ENCODE measurements at regions not wholly inside any gene's neighbourhood (a gene's known extent, or its start where the extent isn't known, plus 50 kb on each side); places are given as distances from the start of the nearest gene placed in this dataset.

- no peak for DNase-seq (ENCODE audit: low spot score)
Observed at GRCh38 chr9:1683951-1684350, 331.2 kb upstream of the SMARCA2 start.

- no peak for DNase-seq (ENCODE audit: low spot score)
Observed at GRCh38 chr9:1698991-1699390, 316.2 kb upstream of the SMARCA2 start.

- no peak for DNase-seq (ENCODE audit: low spot score)
Observed at GRCh38 chr9:1701113-1701512, 314.0 kb upstream of the SMARCA2 start.

- DNase-seq (ENCODE audit: low spot score), result no peak
Observed at GRCh38 chr9:1702701-1703100, 312.4 kb upstream of the SMARCA2 start.

GRCh38 chr9:1707291-1707690 lies 307.9 kb upstream of the SMARCA2 start:
- DNase-seq (ENCODE audit: low spot score), result no peak

GRCh38 chr9:1708219-1708618 lies 306.9 kb upstream of the SMARCA2 start:
- no peak for DNase-seq (ENCODE audit: low spot score)

GRCh38 chr9:1709347-1709746 lies 305.8 kb upstream of the SMARCA2 start:
- peak; percentile 29 for DNase-seq (ENCODE audit: low spot score)

- no peak for DNase-seq (ENCODE audit: low spot score)
Observed at GRCh38 chr9:1712861-1713450, 302.2 kb upstream of the SMARCA2 start.

- DNase-seq (ENCODE audit: low spot score), result no peak
Observed at GRCh38 chr9:1713841-1714240, 301.3 kb upstream of the SMARCA2 start.

- DNase-seq (ENCODE audit: low spot score), result no peak
Observed at GRCh38 chr9:1717882-1718281, 297.3 kb upstream of the SMARCA2 start.

- DNase-seq (ENCODE audit: low spot score), result no peak
Observed at GRCh38 chr9:1718836-1719235, 296.3 kb upstream of the SMARCA2 start.

GRCh38 chr9:1721196-1721595 lies 294.0 kb upstream of the SMARCA2 start:
- no peak for DNase-seq (ENCODE audit: low spot score)

GRCh38 chr9:1722404-1722803 lies 292.7 kb upstream of the SMARCA2 start:
- DNase-seq (ENCODE audit: low spot score), result peak; percentile 28

GRCh38 chr9:1723522-1724015 lies 291.6 kb upstream of the SMARCA2 start:
- DNase-seq (ENCODE audit: low spot score), result no peak

GRCh38 chr9:1726993-1727759 lies 288.0 kb upstream of the SMARCA2 start:
- peak; percentile 10 for DNase-seq (ENCODE audit: low spot score)

GRCh38 chr9:1729631-1730030 lies 285.5 kb upstream of the SMARCA2 start:
- no peak for DNase-seq (ENCODE audit: low spot score)

GRCh38 chr9:1732670-1733069 lies 282.5 kb upstream of the SMARCA2 start:
- DNase-seq (ENCODE audit: low spot score), result peak; percentile 41

- DNase-seq (ENCODE audit: low spot score), result no peak
Observed at GRCh38 chr9:1738511-1739100, 276.5 kb upstream of the SMARCA2 start.

GRCh38 chr9:1743121-1743960 lies 271.8 kb upstream of the SMARCA2 start:
- DNase-seq (ENCODE audit: low spot score), result no peak

- DNase-seq (ENCODE audit: low spot score), result no peak
Observed at GRCh38 chr9:1745980-1746379, 269.2 kb upstream of the SMARCA2 start.

GRCh38 chr9:1747417-1747967 lies 267.7 kb upstream of the SMARCA2 start:
- no peak for DNase-seq (ENCODE audit: low spot score)

GRCh38 chr9:1748407-1748806 lies 266.7 kb upstream of the SMARCA2 start:
- no peak for DNase-seq (ENCODE audit: low spot score)

All from SW480 (cell line).